Activated naive CD4-positive, alpha-beta T cell treated with anti-CD3 and anti-CD28 coated beads, Interleukin-2, amount 10 ng/mL, durations not matched to agents 7 days and 5 days (primary cell): ENCODE measurements at regions not wholly inside any gene's neighbourhood (a gene's known extent, or its start where the extent isn't known, plus 50 kb on each side); places are given as distances from the start of the nearest gene placed in this dataset.
"Not testable (repeated sequence)": the region's sequence is repeated elsewhere in the genome, so short reads cannot be mapped to it uniquely, and the experiment has no call there.

Source experiments
- CTCF ChIA-PET: fragments of 350-600 bp; sonication (Branson Sonifier 250); formaldehyde crosslinking; loops from one replicate; lab custom pipeline; 2021; ENCODE audit warnings: antibody characterized with exemption; lab: Charles Lee
- DNase-seq: peaks from one replicate; pipeline ENCODE4 v3.0.0-alpha.2; 2020
- H3K27ac Mint-ChIP-seq: one replicate; pipeline ENCODE4 v1.8.0; 2021; ENCODE audit warnings: mild to moderate bottlenecking, moderate library complexity, mixed read lengths
- H3K27me3 Mint-ChIP-seq: one replicate; pipeline ENCODE4 v1.8.0; 2021; ENCODE audit warnings: mild to moderate bottlenecking, mixed read lengths
- H3K36me3 Mint-ChIP-seq: one replicate; pipeline ENCODE4 v1.8.0; 2021; ENCODE audit warnings: mixed read lengths
- H3K4me1 Mint-ChIP-seq: one replicate; pipeline ENCODE4 v1.8.0; 2021; ENCODE audit warnings: mixed read lengths
- H3K4me3 Mint-ChIP-seq: one replicate; pipeline ENCODE4 v1.8.0; 2021; ENCODE audit warnings: mild to moderate bottlenecking, moderate library complexity, mixed read lengths
- H3K9me3 Mint-ChIP-seq: one replicate; pipeline ENCODE4 v1.8.0; 2021; ENCODE audit warnings: mixed read lengths

DNA sequence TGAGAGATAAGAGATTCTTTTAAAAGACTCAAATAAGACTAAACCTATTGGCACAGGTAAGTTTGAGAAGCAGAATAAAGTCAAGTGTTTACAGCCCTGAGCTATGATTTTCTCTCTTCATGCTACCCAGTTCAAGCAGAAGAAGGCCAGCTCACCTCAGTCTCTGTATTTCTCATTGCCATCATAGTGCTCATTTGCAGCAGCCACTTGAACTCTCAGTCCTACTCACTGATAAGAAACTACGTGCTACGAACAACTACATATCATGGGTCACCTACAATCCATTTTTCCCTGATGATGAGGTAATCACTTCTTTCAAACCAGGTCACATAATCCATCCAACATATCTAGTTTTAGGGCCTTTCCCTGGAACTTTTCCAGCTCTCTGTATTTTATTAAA is 617.5 kb downstream of the JRKL start:
- H3K9me3 Mint-ChIP-seq: peaks cover 2% of the 10 kb centered on the region
- no peak overlapping the region for H3K4me3 Mint-ChIP-seq
- no peaks in the 10 kb centered on the region for H3K36me3 Mint-ChIP-seq
- CTCF ChIA-PET: no interaction called here
- no peak overlapping the region for H3K27ac Mint-ChIP-seq
- no peaks in the 10 kb centered on the region for H3K27me3 Mint-ChIP-seq
- no peaks in the 10 kb centered on the region for H3K4me1 Mint-ChIP-seq
- no peak for DNase-seq

DNA sequence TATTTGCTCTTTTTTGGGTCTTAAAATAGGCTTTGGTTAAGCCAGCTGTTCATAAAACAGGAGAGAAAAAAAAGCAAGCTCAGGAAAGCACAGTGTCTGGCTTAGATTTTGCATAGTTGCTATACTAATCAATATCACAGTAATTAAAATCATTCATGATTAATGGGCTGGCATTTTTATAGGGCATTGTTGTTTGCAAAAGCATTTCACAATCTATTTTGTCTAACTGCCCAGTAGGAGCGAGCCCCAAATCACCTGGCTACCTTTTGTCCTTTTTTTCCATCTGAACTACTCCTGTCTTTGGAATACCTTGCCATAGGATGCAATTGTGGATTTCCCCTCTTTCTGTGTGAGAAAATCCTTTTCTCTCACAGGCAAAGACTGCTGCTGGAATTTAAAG is 619.8 kb downstream of the JRKL start:
- peaks cover 2% of the 10 kb centered on the region for H3K9me3 Mint-ChIP-seq
- CTCF ChIA-PET: no interaction called here
- H3K4me1 Mint-ChIP-seq: no peaks in the 10 kb centered on the region
- H3K27ac Mint-ChIP-seq: no peak overlapping the region
- H3K36me3 Mint-ChIP-seq: no peaks in the 10 kb centered on the region
- no peak overlapping the region for H3K4me3 Mint-ChIP-seq
- DNase-seq: no peak
- H3K27me3 Mint-ChIP-seq: no peaks in the 10 kb centered on the region

DNA sequence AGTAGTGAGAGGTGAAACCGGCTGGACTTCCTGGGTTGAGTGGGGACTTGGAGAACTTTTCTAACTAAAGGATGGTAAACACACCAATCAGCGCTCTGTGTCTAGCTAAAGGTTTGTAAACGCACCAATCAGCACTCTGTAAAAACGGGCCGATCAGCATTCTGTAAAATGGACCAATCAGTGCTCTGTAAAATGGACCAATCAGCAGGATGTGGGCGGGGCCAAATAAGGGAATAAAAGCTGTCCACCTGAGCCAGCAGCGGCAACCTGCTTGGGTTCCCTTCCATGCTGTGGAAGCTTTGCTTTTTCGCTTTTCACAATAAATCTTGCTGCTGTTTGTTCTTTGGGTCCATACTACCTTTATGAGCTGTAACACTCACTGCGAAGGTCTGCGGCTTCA is 621.2 kb downstream of the JRKL start:
- H3K4me1 Mint-ChIP-seq, H3K36me3 Mint-ChIP-seq, H3K27me3 Mint-ChIP-seq, H3K4me3 Mint-ChIP-seq, H3K27ac Mint-ChIP-seq, H3K9me3 Mint-ChIP-seq, DNase-seq, CTCF ChIA-PET: not testable (repeated sequence)

DNA sequence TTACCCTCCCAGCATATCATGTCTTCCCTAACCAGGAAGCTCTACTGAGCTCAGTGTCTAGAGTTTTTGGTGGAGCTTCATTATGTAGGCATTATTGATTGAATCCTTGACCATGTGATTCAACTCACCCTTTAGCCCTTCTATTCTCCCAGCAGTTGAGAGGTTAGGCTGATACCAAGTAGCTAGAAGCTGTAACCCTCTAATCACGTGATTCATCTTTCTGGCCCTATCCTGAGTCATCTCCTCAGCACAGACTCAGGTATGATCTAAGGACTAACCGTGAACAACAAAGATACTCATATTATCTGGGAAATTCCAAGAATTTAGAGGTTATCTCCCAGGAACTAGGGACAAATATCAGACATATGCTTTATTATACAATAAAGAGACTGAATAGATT is 625.5 kb downstream of the JRKL start:
- Mint-ChIP-seq H3K27ac (no peak overlapping the region), H3K9me3 (peaks cover 4% of the 10 kb centered on the region), H3K27me3 (no peaks in the 10 kb centered on the region), H3K4me3 (no peak overlapping the region), H3K36me3 (no peaks in the 10 kb centered on the region), H3K4me1 (no peaks in the 10 kb centered on the region)
- CTCF ChIA-PET: no interaction called here
- no peak for DNase-seq

DNA sequence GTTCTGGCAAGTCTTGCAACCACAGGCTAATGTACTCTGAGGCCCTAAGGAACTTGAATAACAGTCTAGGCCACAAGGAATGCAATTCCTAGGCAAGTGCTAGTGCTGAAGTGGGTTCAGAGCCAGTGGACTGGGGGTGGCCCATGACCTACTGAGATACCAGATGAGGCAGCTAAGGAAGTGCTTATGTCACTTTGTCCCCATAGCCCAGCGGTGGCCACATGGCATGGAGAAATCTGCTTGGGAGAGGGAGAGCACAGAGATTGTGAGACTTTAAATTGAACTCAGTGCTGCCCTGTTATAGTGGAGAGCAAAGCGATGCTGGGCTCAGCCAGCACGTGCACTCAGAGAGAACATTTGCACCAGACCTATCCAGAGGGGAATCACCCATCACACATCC is 629.5 kb downstream of the JRKL start:
- Mint-ChIP-seq H3K4me1 (no peaks in the 10 kb centered on the region), H3K27me3 (no peaks in the 10 kb centered on the region), H3K9me3 (peaks cover 5% of the 10 kb centered on the region), H3K36me3 (no peaks in the 10 kb centered on the region), H3K4me3 (no peak overlapping the region), H3K27ac (no peak overlapping the region)
- CTCF ChIA-PET: no interaction called here
- DNase-seq: no peak

DNA sequence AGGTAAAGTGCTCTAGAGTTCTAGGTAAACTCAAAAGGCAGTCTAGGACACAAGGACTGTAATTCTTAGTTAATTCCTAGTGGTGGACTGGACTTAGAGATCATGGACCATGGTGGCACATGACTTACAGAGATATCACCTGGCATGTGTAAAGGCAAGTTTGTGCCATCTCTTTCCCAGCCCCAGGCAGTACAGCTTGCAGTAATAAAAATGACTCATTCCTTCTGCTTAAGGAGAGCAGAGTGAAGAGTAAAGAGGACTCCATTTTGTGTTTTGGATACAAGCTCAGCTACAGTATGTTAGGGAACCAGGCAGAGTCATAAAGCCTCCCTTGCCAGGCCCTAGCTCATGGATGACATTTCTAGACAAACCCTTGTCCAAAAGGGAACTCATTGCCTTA is 629.9 kb downstream of the JRKL start:
- DNase-seq: no peak
- CTCF ChIA-PET: no interaction called here
- Mint-ChIP-seq H3K27ac (no peak overlapping the region), H3K9me3 (peaks cover 5% of the 10 kb centered on the region), H3K27me3 (no peaks in the 10 kb centered on the region), H3K4me1 (no peaks in the 10 kb centered on the region), H3K4me3 (no peak overlapping the region), H3K36me3 (no peaks in the 10 kb centered on the region)

DNA sequence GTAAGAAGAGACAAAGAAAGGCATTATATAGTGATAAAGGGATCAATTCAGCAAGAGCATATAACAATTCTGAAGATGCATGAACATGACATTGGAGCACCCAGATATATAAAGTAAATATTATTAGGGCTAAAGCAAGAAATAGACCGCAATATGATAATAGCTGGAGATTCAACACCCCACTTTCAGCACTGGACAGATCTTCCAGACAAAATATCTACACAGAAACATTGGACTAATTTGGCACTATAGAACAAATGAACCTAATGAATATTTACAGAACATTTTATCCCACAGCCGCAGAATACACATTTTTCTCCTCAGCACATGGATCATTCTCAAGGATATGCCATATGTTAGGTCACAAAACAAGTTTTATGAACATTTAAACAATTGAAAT is 633.1 kb downstream of the JRKL start:
- Mint-ChIP-seq H3K9me3 (peaks cover 5% of the 10 kb centered on the region), H3K27me3 (no peaks in the 10 kb centered on the region), H3K36me3 (no peaks in the 10 kb centered on the region), H3K27ac (no peak overlapping the region), H3K4me1 (no peaks in the 10 kb centered on the region), H3K4me3 (no peak overlapping the region)
- no peak for DNase-seq
- CTCF ChIA-PET: no interaction called here

DNA sequence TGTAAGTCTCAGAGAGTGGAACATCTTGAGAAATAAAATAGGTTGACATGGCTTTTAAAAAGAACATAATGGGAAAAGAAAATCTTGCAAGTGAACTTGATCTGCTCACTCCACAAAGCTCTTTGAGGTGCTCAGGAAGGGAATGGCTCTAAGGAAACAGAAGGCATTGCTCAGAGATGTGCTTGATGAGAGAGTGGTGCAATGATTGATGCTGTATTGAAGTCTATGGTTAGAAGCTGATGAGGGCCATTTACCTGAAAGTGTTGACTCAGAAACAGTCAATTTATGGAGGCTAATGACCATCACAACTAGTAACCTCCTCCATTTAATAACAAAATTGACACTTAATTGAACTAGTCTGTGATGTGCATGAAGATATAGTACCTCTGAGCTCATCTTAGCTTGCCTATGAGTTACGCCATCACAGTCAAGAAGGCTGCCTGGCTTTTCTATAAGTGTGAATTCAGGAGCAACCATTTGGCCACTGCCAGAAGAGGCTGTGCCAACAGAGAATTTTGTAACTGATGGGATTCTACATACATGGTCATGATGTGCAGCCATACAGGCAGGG is 639.1 kb downstream of the JRKL start:
- Mint-ChIP-seq H3K27ac (no peak overlapping the region), H3K36me3 (no peaks in the 10 kb centered on the region), H3K4me3 (no peak overlapping the region), H3K9me3 (peaks cover 5% of the 10 kb centered on the region), H3K4me1 (no peaks in the 10 kb centered on the region), H3K27me3 (no peaks in the 10 kb centered on the region)
- no peak for DNase-seq
- CTCF ChIA-PET: no interaction called here

DNA sequence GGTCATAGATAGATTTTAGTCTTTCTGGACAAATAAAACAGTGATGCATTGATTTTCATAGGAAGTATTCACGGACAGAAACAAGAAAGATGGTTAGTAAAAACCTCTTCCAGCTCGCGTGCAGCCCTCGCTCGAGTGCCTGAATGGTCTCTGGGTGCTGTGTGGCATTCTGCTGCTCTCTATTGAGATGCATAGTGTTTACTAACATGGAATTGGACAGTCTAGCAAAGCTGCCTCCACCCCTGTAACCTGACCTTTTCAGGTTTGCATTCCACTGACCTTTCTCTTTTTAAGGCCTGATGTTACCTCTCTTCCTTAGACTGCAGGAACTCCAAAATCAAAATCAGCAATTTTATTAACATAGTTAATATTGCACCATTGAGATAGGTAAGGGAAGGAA is 643.4 kb downstream of the JRKL start:
- H3K27ac Mint-ChIP-seq: no peak overlapping the region
- CTCF ChIA-PET: no interaction called here
- H3K9me3 Mint-ChIP-seq: peaks cover 5% of the 10 kb centered on the region
- DNase-seq: no peak
- H3K27me3 Mint-ChIP-seq: no peaks in the 10 kb centered on the region
- no peaks in the 10 kb centered on the region for H3K36me3 Mint-ChIP-seq
- no peak overlapping the region for H3K4me3 Mint-ChIP-seq
- H3K4me1 Mint-ChIP-seq: no peaks in the 10 kb centered on the region

DNA sequence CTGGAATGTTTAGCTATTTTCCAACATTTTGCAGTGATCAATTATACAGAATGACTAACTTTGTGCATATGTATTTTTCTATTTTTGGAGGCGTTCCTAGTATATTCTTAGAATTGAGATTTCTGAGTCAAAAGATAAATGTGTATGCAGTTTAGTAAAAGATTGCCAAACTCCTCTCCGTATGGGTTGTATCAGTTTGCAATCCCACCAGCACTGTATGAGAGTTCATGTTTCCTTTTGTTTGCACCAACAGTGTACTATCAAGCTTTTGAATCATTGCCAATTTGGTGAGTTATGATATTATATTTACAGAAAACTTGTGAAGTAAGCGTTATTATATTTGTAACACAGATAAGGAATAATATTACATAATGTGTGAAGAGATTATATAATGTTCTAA is 658.7 kb downstream of the JRKL start:
- no peaks in the 10 kb centered on the region for H3K36me3 Mint-ChIP-seq
- DNase-seq: no peak
- CTCF ChIA-PET: no interaction called here
- no peaks in the 10 kb centered on the region for H3K27me3 Mint-ChIP-seq
- H3K4me3 Mint-ChIP-seq: no peak overlapping the region
- no peaks in the 10 kb centered on the region for H3K4me1 Mint-ChIP-seq
- no peak overlapping the region for H3K27ac Mint-ChIP-seq
- H3K9me3 Mint-ChIP-seq: peaks cover 9% of the 10 kb centered on the region

DNA sequence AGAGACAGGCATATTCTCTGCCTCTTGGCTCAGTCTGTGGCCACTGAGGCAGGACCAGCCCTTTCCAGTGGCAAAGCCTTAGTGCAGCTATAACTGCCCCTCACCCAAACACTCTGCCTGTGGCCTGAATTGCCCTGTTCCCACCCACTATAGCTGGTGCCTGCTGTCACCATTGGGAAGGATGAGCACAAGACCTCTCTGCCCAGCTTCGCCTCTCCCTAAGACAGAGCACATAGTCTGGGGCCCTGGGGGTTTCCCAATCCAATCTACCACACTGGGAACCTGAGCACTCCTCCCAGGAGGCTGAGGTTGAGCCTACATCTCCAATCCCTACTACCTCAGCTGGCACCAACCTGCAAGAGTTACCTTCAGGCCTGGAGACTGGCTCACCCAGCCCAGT is 670.4 kb downstream of the JRKL start:
- Mint-ChIP-seq H3K4me1 (no peaks in the 10 kb centered on the region), H3K36me3 (no peaks in the 10 kb centered on the region), H3K4me3 (no peak overlapping the region), H3K27ac (no peak overlapping the region), H3K27me3 (no peaks in the 10 kb centered on the region), H3K9me3 (peaks cover 13% of the 10 kb centered on the region)
- no peak for DNase-seq
- CTCF ChIA-PET: no interaction called here

DNA sequence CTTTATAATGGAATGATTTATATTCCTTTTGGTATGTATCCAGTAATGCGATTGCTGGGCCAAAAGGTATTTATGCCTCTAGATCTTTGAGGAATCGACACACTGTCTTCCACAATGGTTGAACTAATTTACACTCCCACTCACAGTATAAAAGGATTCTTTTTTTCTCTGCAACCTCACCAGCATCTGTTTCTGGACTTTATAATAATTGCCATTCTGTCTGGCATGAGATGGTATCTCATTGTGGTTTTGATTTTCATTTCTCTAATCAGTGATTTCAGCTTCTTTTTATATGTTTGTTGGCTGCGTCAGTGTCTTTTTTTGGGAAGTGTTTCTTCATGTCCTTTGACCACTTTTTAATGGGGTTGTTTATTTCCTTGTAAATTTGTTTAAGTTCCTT is 679.3 kb downstream of the JRKL start:
- no peak for DNase-seq
- Mint-ChIP-seq H3K27me3 (no peaks in the 10 kb centered on the region), H3K9me3 (peaks cover 33% of the 10 kb centered on the region), H3K4me3 (no peak overlapping the region), H3K36me3 (no peaks in the 10 kb centered on the region), H3K4me1 (no peaks in the 10 kb centered on the region), H3K27ac (no peak overlapping the region)
- CTCF ChIA-PET: no interaction called here

DNA sequence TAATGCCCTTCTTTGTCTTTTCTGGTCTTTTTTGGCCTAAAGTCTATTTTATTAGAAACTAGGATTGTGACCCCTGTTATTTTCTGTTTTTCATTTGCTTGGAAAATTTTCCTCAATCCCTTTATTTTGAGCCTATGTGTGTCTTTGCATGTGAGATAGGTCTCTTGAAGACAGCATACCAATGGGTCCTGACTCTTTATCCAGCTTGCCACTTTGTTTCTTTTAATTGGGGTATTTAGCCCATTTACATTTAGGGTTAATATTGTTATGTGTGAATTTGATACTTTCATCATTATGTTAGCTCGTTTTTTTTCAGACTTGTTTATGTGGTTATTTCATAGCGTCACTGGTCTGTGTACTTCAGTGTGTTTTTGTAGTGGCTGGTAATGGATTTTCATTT is 682.6 kb downstream of the JRKL start:
- H3K4me3 Mint-ChIP-seq: no peak overlapping the region
- peaks cover 36% of the 10 kb centered on the region for H3K9me3 Mint-ChIP-seq
- CTCF ChIA-PET: no interaction called here
- H3K27ac Mint-ChIP-seq: no peak overlapping the region
- no peaks in the 10 kb centered on the region for H3K36me3 Mint-ChIP-seq
- no peaks in the 10 kb centered on the region for H3K27me3 Mint-ChIP-seq
- H3K4me1 Mint-ChIP-seq: no peaks in the 10 kb centered on the region
- no peak for DNase-seq

DNA sequence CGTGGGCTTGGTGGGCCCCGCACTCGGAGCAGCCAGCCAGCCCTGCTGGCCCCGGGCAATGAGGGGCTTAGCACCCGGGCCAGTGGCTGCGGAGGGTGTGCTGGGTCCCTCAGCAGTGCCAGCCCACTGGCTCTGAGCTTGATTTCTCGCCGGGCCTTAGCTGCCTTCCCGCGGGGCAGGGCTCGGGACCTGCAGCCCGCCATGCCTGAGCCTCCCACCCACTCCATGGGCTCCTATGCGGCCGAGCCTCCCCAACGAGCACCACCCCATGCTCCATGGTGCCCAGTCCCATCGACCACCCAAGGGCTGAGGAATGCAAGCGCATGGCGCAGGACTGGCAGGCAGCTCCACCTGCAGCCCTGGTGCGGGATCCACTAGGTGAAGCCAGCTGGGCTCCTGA is 686.9 kb downstream of the JRKL start:
- H3K36me3 Mint-ChIP-seq, H3K4me3 Mint-ChIP-seq, H3K4me1 Mint-ChIP-seq, CTCF ChIA-PET, DNase-seq, H3K27ac Mint-ChIP-seq, H3K27me3 Mint-ChIP-seq: not testable (repeated sequence)
- H3K9me3 Mint-ChIP-seq: peaks cover 34% of the 10 kb centered on the region

DNA sequence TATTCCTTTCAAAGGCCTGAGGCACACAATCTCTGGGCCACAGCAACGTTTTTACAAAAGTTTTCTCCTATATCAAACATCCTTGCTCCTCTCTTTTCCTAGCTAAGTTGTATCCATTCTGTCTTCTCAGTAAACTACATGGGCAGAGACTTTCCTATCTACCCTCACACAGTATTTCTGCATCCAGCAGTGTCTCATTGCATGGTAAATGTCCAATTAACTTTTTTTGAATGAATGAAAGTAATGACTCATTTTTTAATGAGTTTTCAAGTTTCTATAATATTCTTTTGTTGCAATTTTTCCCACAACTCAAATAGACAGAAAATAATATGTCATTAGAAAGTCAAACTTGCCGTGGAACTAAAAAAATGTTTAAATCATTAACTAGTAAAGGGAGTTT is 688.6 kb downstream of the JRKL start:
- CTCF ChIA-PET: interaction anchor here (1.5 kb wide), 1 partner anchor 12 kb away, joined by 6 read pairs; no protein-coding TSS in a partner anchor
- no peak overlapping the region for H3K4me3 Mint-ChIP-seq
- H3K27ac Mint-ChIP-seq: no peak overlapping the region
- no peak for DNase-seq
- H3K36me3 Mint-ChIP-seq: no peaks in the 10 kb centered on the region
- no peaks in the 10 kb centered on the region for H3K27me3 Mint-ChIP-seq
- H3K9me3 Mint-ChIP-seq: peaks cover 17% of the 10 kb centered on the region
- no peaks in the 10 kb centered on the region for H3K4me1 Mint-ChIP-seq

DNA sequence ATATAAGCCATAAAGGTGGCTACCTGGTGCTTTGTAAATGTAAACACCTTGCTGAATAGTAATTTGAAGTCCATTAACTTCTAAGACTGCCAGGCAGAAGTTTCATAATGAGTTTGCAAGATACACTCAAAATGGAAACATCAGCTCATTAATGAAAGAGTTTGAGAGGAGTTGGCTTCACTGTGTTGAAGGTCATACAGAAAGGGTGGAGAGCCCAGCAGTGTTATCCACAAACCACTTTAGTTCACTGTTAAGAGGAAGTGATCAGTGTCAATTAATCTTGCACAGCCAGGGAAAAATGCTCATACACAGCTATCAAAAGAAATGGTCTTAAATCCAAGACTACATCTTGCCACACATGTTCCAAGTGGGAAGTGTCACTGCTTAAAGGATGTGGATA is 689.4 kb downstream of the JRKL start:
- Mint-ChIP-seq H3K4me3 (no peak overlapping the region), H3K9me3 (peaks cover 12% of the 10 kb centered on the region), H3K27ac (no peak overlapping the region), H3K4me1 (no peaks in the 10 kb centered on the region), H3K36me3 (no peaks in the 10 kb centered on the region), H3K27me3 (no peaks in the 10 kb centered on the region)
- CTCF ChIA-PET: interaction anchor here (1.5 kb wide), 1 partner anchor 13 kb away, joined by 6 read pairs; no protein-coding TSS in a partner anchor
- DNase-seq: no peak
